ENCODE measurements at regions not wholly inside any gene's neighbourhood (a gene's known extent, or its start where the extent isn't known, plus 50 kb on each side); places are given as distances from the start of the nearest gene placed in this dataset.

- in situ Hi-C loops (cut with HindIII; ENCODE audit: low pct_unique_long_range_greater_than_20kb, low sequenced_read_pairs) = no loop called here
- no peaks in the 10 kb centered on the region for H3K36me3 ChIP-seq (ENCODE audit: control insufficient read depth, insufficient read depth, low read length)
- ChIA-PET CTCF (interaction anchor here (0.7 to 0.9 kb wide), 3 partner anchors 299 to 422 kb away, joined by 4 read pairs; no protein-coding TSS in a partner anchor), POLR2A (no interaction called here)
- DNase-seq (ENCODE audit: low read depth, low spot score) (no peak), ATAC-seq (no peak)
- TF ChIP-seq CTCF (IDR thresholded peaks at IDR 0.05) (no peak), TCF7L2 (IDR thresholded peaks at IDR 0.05; ENCODE audit: low read depth, low read length) (no peak), REST (IDR thresholded peaks at IDR 0.05; ENCODE audit: insufficient read depth in 1 of 2, low read depth in 2 of 2, low read length in 1 of 2) (no peak), POLR2AphosphoS5 (IDR thresholded peaks at IDR 0.05; ENCODE audit: low read depth, low read length) (no peak), SIN3A (IDR thresholded peaks at IDR 0.05; ENCODE audit: borderline replicate concordance, insufficient read depth, low read depth, low read length) (no peak)
- no peak overlapping the region for H3K4me3 ChIP-seq (ENCODE audit: low read depth in 2 of 2, low read length in 2 of 2)
- no peaks in the 10 kb centered on the region for H3K27me3 ChIP-seq (ENCODE audit: control insufficient read depth, insufficient read depth, low read length)
- intact Hi-C loops (cut with micrococcal nuclease; ENCODE audit: unreplicated experiment) = loop anchor here (5.0 to 10.0 kb wide), 4 partner anchors 161 to 1476 kb away; partner anchors contain the start of gene ZNF608
- no TSS peak for BruUV-seq (replicated peaks)
- H3K27ac ChIP-seq (ENCODE audit: low read length) = peak overlapping the region; percentile 95
- H3K4me1 ChIP-seq (ENCODE audit: control insufficient read depth, insufficient read depth, low read length) = peaks cover 59% of the 10 kb centered on the region
- H3K9me3 ChIP-seq (ENCODE audit: control insufficient read depth, insufficient read depth, low read depth, low read length) = no peaks in the 10 kb centered on the region
These were observed 667.2 kb upstream of the ZNF608 start for GRCh38 chr5:125413496-125414274.

GRCh38 chr5:125415126-125415525 is 668.7 kb upstream of the ZNF608 start:
- ChIA-PET POLR2A (no interaction called here), CTCF (no interaction called here)
- Histone ChIP-seq H3K27me3 (ENCODE audit: control insufficient read depth, insufficient read depth, low read length) (no peaks in the 10 kb centered on the region), H3K9me3 (ENCODE audit: control insufficient read depth, insufficient read depth, low read depth, low read length) (no peaks in the 10 kb centered on the region), H3K36me3 (ENCODE audit: control insufficient read depth, insufficient read depth, low read length) (no peaks in the 10 kb centered on the region), H3K4me1 (ENCODE audit: control insufficient read depth, insufficient read depth, low read length) (peaks cover 46% of the 10 kb centered on the region), H3K4me3 (ENCODE audit: low read depth in 2 of 2, low read length in 2 of 2) (no peak overlapping the region), H3K27ac (ENCODE audit: low read length) (peak overlapping the region; percentile 95)
- ATAC-seq = no peak
- no peak for TF ChIP-seq TCF7L2 (IDR thresholded peaks at IDR 0.05; ENCODE audit: low read depth, low read length)
- no peak for TF ChIP-seq POLR2AphosphoS5 (IDR thresholded peaks at IDR 0.05; ENCODE audit: low read depth, low read length)
- no peak for TF ChIP-seq SIN3A (IDR thresholded peaks at IDR 0.05; ENCODE audit: borderline replicate concordance, insufficient read depth, low read depth, low read length)
- no peak for TF ChIP-seq REST (IDR thresholded peaks at IDR 0.05; ENCODE audit: insufficient read depth in 1 of 2, low read depth in 2 of 2, low read length in 1 of 2)
- TF ChIP-seq CTCF (IDR thresholded peaks at IDR 0.05) = no peak
- no TSS peak for BruUV-seq (replicated peaks)
- no peak for DNase-seq (ENCODE audit: low read depth, low spot score)
- in situ Hi-C loops (cut with HindIII; ENCODE audit: low pct_unique_long_range_greater_than_20kb, low sequenced_read_pairs) (no loop called here), intact Hi-C loops (cut with micrococcal nuclease; ENCODE audit: unreplicated experiment) (loop anchor here (10.0 kb wide), 2 partner anchors 160 to 280 kb away; no protein-coding TSS in a partner anchor)
